RWPE2 (cell line): ENCODE measurements at regions not wholly inside any gene's neighbourhood (a gene's known extent, or its start where the extent isn't known, plus 50 kb on each side); places are given as distances from the start of the nearest gene placed in this dataset.

Experiments used
- ATAC-seq: fragments of 200-7000 bp; cut with Tn5 transposase; 3 replicates; pipeline ENCODE4 v1.9.1; 2021; ENCODE audit warnings: low read depth
- DNase-seq: peaks from one replicate; pipeline ENCODE4 v3.0.0-alpha.2; 2020; ENCODE audit warnings: low spot score
- H3K27ac ChIP-seq: fragments of 450-650 bp; 2 replicates; pipeline ENCODE4 v1.5.1; 2017; ENCODE audit warnings: mild to moderate bottlenecking; ENCODE audit not compliant: poor library complexity, severe bottlenecking
- H3K27me3 ChIP-seq: fragments of 250-450 bp; sonication (Bioruptor Pico); 2 replicates; pipeline ENCODE4 v1.5.1; 2021; ENCODE audit warnings: mild to moderate bottlenecking, moderate library complexity; ENCODE audit not compliant: insufficient read depth, poor library complexity, severe bottlenecking
- H3K36me3 ChIP-seq: fragments of 250-450 bp; sonication (Bioruptor Pico); 2 replicates; pipeline ENCODE4 v1.5.1; 2020; ENCODE audit warnings: low read depth, mild to moderate bottlenecking, moderate library complexity
- H3K4me1 ChIP-seq: fragments of 250-450 bp; sonication (Bioruptor Pico); 2 replicates; pipeline ENCODE4 v1.5.1; 2021; ENCODE audit warnings: mild to moderate bottlenecking, moderate library complexity; ENCODE audit not compliant: insufficient read depth, poor library complexity, severe bottlenecking
- H3K4me3 ChIP-seq: fragments of 250-450 bp; sonication (Bioruptor Pico); 2 replicates; pipeline ENCODE4 v1.5.1; 2021; ENCODE audit warnings: mild to moderate bottlenecking, moderate library complexity; ENCODE audit not compliant: severe bottlenecking
- H3K9me3 ChIP-seq: fragments of 250-450 bp; sonication (Bioruptor Pico); 2 replicates; pipeline ENCODE4 v1.5.1; 2021; ENCODE audit warnings: mild to moderate bottlenecking, moderate library complexity; ENCODE audit not compliant: severe bottlenecking
- TF ChIP-seq, protein P1 (sequence below): fragments of 450-650 bp; IDR thresholded peaks from one replicate; pipeline ENCODE4 v1.5.1; 2017; ENCODE audit warnings: mild to moderate bottlenecking, moderate library complexity; ENCODE audit not compliant: poor library complexity, severe bottlenecking

DNA sequence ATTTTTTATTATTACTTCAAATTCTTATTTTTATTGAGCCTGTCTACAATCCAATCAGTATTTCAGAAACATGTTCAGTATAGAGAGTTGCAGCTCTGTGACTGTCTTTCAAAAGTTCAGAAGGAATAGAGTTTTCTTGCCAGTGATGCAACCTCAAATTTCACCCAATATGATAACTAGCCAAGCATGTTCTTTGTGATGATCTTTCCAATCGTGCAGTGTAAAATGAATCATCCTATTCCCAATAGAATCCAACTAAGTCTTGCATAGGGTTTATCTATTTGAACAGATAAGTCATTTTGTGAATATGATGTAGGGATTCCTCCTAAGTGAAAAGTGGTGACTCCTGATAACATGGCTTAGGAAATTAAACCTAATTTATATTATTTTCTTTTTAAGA is 937.8 kb downstream of the KCNJ2 start:
- Histone ChIP-seq H3K27me3 (no peaks in the 10 kb centered on the region), H3K27ac (no peak overlapping the region), H3K9me3 (no peaks in the 10 kb centered on the region), H3K36me3 (no peaks in the 10 kb centered on the region), H3K4me1 (no peaks in the 10 kb centered on the region), H3K4me3 (no peak overlapping the region)
- ATAC-seq = no peak
- TF ChIP-seq, protein P1, sequence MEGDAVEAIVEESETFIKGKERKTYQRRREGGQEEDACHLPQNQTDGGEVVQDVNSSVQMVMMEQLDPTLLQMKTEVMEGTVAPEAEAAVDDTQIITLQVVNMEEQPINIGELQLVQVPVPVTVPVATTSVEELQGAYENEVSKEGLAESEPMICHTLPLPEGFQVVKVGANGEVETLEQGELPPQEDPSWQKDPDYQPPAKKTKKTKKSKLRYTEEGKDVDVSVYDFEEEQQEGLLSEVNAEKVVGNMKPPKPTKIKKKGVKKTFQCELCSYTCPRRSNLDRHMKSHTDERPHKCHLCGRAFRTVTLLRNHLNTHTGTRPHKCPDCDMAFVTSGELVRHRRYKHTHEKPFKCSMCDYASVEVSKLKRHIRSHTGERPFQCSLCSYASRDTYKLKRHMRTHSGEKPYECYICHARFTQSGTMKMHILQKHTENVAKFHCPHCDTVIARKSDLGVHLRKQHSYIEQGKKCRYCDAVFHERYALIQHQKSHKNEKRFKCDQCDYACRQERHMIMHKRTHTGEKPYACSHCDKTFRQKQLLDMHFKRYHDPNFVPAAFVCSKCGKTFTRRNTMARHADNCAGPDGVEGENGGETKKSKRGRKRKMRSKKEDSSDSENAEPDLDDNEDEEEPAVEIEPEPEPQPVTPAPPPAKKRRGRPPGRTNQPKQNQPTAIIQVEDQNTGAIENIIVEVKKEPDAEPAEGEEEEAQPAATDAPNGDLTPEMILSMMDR = no peak
- no peak for DNase-seq

DNA sequence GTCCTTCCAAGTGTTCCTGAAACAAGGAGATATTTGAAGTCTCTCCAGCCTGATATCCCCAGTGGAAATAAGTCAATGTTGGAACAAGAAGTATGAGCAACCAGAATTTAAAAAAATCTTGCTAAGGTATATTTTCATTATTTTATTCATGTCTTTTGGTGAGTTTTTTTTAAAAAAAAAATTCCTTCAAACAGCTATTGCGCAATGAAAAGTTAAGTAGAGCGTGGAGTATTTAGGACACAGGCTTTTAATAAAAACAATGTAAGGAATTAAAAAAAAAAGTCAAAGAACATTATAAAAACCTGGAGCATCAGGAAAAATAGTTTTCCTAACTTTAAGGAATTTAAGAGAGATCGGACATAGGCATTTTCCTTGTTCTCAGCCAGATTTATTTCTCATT is 940.4 kb downstream of the KCNJ2 start:
- H3K4me3 ChIP-seq = no peak overlapping the region
- no peaks in the 10 kb centered on the region for H3K4me1 ChIP-seq
- DNase-seq (no peak), ATAC-seq (no peak)
- TF ChIP-seq, protein P1 = no peak
- H3K9me3 ChIP-seq = no peaks in the 10 kb centered on the region
- no peaks in the 10 kb centered on the region for H3K36me3 ChIP-seq
- H3K27ac ChIP-seq = no peak overlapping the region
- no peaks in the 10 kb centered on the region for H3K27me3 ChIP-seq

DNA sequence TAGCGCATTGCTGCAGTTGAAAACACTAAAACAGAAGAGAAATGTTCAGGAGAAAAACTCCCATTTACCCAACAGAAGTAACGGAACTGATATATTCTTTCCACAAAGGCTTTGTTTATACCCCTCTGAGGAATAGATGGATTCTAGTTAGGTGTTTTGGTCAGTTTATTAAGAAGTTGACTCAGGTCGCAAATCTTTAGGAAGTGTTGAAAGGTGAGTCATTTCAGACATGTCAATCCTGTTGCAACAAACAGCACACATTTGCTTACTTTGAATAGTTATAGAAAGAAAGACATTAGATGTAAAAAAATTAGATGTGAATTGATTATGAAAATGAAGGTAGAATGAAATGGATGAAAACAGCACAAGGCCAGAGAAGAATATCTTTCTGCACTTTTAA is 941.0 kb downstream of the KCNJ2 start:
- TF ChIP-seq, protein P1 = no peak
- Histone ChIP-seq H3K36me3 (no peaks in the 10 kb centered on the region), H3K4me1 (no peaks in the 10 kb centered on the region), H3K27me3 (no peaks in the 10 kb centered on the region), H3K27ac (no peak overlapping the region), H3K9me3 (no peaks in the 10 kb centered on the region), H3K4me3 (no peak overlapping the region)
- no peak for DNase-seq
- ATAC-seq = peak; percentile 70; the same call in 2 of the 3 replicates

DNA sequence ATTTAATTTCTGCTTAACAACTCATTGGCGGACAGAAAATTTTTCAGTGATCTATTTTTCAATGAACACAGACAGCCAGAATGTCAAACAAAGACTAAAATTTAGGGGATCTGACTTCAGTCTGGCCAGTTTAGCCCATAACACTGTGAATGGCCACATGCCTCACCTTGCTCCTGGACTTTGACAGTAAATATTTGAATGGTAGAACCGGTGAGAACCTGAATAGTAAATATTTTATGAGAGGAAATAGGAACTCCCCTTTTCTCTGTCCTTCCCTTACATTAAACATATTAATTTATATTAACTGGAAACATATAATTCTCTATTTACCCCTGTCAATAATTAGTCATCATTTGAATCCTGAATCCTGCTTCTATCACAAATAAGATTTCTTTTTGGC is 942.1 kb downstream of the KCNJ2 start:
- Histone ChIP-seq H3K36me3 (no peaks in the 10 kb centered on the region), H3K27me3 (no peaks in the 10 kb centered on the region), H3K27ac (no peak overlapping the region), H3K4me3 (no peak overlapping the region), H3K9me3 (no peaks in the 10 kb centered on the region), H3K4me1 (no peaks in the 10 kb centered on the region)
- DNase-seq = no peak
- no peak for ATAC-seq
- TF ChIP-seq, protein P1 = no peak

DNA sequence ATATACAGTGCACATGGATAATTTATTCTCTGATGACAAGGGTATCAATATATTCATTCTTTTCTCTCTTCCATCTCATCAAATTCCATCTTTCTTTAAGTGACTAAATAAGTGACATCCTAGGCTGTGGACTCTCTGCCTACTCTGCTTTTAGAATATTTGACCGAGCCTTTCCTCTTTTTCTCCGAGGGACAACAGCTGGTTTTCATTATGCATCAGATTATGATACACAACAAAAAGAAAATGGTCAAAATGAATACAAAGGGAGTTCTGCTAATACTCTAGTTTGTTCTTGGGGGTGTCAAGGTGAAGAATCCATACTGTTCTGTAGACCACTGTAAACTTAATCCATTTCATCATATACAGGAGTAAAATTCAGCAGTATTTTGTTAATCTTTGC is 942.6 kb downstream of the KCNJ2 start:
- no peak overlapping the region for H3K4me3 ChIP-seq
- no peaks in the 10 kb centered on the region for H3K27me3 ChIP-seq
- DNase-seq = no peak
- no peaks in the 10 kb centered on the region for H3K9me3 ChIP-seq
- H3K27ac ChIP-seq = no peak overlapping the region
- TF ChIP-seq, protein P1 = no peak
- H3K4me1 ChIP-seq = no peaks in the 10 kb centered on the region
- ATAC-seq = no peak
- no peaks in the 10 kb centered on the region for H3K36me3 ChIP-seq
